Femur (tissue), 1 donor: ENCODE measurements at regions not wholly inside any gene's neighbourhood (a gene's known extent, or its start where the extent isn't known, plus 50 kb on each side); places are given as distances from the start of the nearest gene placed in this dataset.
"Not testable (repeated sequence)": the region's sequence is repeated elsewhere in the genome, so short reads cannot be mapped to it uniquely, and the experiment has no call there.

Source experiments
- DNase-seq: peaks from one replicate; pipeline ENCODE4 v3.0.0-alpha.2; 2017

- DNase-seq: no peak
Measured at GRCh38 chr3:104069114-104069513, 1297.6 kb upstream of the ALCAM start.

- DNase-seq: no peak
Measured at GRCh38 chr3:104070906-104071305, 1295.8 kb upstream of the ALCAM start.

DNA sequence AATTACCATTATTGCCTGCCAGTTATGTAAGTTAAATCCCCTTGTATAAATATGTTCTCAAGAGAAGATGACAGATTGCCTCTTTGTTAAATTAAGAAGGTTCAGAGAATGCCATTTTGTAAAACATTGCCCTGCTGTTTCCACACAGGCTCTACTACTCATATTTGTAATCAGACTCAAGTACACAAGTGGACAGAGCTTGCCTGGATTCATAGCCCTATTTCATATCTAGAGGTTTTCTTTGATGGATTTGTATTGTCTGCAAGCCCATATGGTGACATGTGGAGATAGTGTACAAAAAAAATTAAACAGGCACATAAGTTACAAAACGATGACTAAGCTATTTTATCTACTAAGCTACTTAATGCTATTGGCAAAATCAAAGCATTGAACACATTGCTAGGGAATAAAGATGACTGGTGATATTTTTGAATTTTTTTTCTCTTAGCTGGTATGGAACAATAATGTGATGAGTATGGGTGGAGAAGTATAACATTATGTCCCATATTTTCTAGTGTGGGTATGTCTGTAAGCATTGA is 1286.6 kb upstream of the ALCAM start:
- DNase-seq: no peak

GRCh38 chr3:104088738-104089137 is 1278.0 kb upstream of the ALCAM start:
- no peak for DNase-seq

DNA sequence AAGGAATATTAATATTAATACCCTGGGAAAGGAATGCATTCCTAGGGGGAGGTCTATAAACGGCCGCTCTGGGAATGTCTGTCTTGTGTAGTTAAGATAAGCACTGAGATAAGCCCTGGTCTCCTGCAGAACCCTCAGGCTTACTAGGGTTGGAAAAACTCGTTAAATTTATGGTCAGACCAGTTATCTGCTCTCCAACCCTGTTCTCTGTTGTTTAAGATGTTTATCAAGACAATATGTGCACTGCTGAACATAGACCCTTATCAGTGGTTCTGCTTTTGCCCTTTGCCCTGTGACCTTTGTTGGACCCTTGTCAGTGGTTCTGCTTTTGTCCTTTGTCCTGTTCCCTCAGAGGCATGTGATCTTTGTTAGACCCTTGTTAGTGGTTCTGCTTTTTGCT is 1276.7 kb upstream of the ALCAM start:
- DNase-seq: not testable (repeated sequence)

GRCh38 chr3:104101736-104102135 is 1265.0 kb upstream of the ALCAM start:
- DNase-seq: no peak

DNA sequence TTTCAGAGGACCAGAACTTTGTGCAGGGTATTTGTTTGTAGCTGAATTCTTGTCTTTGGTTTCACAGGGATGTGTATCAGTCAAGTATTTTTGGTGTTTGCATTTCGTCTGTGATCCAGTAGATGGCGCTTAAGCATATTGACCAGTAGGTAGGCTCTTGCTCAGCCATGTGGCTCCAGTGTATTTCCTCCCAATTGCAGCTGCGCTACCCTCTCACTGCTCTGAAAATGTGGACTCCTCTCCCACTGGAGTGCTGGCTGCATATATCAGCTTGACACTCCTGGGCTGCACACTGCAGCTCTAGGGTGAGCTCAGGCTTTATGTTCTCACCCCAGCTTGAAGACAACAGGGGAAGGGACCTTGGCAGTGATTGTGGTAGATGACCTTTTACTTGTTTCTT is 1264.3 kb upstream of the ALCAM start:
- peak; percentile 30 for DNase-seq

GRCh38 chr3:104106276-104106675 is 1260.4 kb upstream of the ALCAM start:
- no peak for DNase-seq

DNA sequence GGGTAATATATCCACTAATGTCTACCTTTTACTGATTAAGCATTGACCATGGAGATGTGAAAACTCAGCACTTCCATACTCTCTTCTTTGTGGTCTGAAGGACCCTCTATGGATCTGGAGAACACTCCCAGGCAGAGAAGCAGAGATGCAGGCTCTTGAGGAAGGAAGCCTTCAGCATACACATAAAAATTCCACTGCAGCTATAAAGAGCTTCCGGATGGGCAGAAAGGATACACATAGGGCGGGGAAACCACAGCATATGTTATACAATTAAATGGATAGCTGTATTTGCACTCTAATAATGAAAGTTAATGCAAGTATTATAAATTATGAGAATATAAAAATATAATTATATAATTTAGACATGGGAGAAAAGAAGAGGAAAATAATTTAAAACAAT is 1258.2 kb upstream of the ALCAM start:
- DNase-seq: no peak

DNA sequence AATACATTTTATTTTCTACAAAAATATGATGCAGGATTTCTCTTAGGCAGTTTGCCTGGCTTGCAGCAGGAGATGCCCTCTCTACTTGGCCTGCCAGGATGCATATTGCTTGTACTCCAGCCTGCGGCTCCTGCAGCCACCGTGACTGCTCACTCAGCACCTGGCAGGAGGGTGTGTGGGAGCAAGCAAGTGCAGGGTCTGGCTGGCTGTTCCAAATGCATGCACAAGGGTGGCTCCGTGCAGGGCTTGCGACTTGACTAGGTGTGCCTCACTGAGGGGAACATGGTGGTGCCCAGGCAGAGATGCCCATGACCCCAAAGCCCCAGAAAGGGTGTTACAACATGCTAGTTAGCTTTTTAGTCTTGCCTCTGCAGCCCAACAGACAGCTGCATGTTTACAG is 1240.2 kb upstream of the ALCAM start:
- DNase-seq: no peak

DNA sequence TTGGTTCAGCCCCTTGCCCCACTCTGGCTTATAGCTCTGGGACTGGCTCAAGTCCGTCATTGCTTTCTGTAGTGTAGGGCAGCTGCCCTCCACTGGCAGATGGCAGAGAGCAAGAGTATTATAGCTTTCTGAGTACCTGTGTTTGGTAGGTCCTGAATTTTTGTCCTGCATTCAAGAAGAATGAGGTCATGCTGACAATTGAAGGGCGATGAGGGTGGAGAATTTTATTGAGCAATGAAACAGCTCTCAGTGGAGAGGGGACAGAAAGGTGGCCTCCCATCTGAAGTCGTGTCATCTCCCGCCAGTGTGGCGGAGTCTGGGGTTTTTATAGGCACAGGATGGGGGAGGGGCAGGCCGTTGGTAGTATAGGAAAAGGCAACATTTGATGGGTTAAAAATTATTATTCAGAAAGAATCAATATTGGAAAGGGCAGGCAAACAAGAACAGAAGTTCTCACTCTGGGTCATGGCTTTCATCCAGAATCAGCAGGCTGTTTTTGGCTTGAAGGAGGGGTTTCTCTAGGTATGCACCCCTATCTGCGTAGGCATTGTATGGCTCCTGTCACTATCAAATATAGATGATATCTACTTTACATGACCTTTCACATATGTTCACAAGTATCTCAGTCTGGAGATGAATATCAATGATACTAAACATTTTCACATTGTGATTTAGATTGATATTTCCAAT is 1239.7 kb upstream of the ALCAM start:
- DNase-seq: no peak

DNA sequence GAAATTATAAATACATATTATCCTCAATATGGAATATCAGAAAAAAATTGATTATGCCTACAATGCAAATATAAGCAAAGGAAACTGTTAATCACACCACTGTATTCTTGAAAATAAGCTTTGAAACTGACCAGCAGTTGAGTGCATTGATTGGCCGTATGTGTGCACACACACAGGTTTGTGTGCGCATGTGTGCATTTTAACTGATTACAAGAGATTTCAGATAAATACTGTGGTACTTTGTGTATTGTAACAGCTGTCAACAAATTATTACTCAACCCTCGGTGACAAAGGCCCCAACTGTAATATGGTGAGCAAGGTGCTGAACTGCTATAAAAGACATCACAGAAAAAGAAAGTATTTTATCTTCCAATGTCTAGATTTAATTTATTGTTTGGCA is 1238.9 kb upstream of the ALCAM start:
- DNase-seq: no peak

DNA sequence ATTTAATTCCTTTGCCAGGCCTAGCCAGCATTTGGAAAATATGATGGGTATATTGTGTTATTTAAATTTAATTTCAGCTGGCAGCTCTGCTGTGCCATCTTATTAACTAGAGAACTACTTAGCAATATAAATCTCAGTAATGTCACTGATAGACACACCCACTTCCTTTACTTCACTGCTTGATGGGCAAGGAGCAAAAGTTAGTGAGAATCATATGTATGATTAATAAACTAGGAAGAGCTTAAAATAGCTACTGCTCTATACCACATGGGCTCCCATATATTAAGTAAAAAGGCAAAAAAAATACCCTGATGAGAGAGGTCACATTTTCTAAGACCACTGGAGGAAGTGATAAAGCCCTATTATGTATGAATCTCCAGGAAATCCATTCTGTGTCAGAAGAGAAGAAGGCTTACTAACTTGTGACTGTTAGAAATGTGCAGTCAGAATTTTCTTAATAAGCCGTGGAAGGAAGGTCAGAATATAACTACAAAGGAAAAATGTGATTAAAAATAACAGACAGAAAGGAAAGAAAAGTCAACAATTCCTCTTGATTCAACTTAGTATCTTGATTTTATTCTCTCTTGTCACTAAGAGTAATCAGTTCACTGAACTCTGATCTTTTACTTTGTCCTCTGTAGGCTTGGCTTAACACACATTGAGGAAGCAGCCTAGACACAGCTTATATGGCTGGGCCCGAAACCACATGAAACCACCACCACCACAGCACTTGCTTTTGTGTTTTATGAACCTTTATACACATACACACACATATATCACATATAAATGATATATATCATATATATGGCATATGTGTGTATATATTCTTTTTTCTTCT is 1233.9 kb upstream of the ALCAM start:
- no peak for DNase-seq

DNA sequence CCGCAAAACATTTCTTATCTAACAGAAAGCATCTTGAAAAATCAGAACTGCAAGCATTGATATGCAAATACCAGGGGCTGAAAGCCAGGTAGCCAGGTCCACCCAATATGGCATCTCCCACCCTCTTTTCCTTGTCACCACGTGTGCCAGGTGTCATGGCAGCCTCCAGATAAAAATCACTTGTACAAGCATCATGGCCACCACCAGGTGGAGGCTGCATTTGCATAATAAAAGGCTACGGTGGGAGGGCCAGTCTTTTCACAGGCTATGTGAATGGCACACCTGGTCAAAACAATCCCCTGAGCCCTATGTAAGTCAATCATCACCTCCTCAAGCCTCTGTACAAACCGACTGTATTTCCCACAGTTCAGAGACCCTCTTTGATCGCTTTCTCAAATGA is 1233.1 kb upstream of the ALCAM start:
- no peak for DNase-seq

GRCh38 chr3:104137116-104137515 is 1229.6 kb upstream of the ALCAM start:
- DNase-seq: no peak

DNA sequence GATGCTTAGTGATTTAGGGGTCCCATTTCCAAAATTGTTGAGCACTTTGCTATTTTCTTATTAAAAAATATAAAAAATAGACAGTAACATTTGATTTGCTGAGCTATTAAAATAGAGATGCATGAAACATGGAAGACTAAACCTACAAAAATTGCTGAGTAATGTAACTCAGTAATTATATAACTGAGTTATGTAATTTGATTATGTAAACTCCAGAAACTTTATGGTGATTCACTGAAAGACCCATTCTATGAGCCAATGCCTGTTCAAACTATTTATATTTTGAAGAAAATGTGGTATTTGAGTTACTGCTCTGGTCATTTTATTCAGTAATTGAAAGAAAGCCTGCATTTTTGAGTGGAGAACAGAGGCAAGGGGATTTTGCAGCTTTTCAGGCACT is 1221.5 kb upstream of the ALCAM start:
- no peak for DNase-seq

GRCh38 chr3:104149154-104149553 is 1217.6 kb upstream of the ALCAM start:
- no peak for DNase-seq

DNA sequence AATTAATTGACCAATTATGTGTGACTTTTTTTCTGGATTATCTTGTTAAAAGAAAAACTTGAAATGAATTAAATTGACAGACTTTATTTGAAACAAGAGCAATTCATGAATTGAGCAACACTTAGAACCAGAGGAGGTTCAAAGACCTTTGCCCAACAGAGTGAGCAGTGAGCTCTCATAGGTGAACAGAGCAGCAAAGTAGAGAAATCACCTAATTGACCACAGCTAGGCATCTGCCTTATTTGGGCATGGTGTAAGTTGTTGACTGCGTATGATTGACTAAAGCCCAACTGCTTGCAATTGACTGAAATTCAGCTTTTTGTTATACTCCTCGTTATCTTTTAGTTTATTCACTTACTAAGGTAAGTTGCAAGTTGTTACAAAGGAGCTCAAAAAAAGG is 1216.0 kb upstream of the ALCAM start:
- DNase-seq: no peak

DNA sequence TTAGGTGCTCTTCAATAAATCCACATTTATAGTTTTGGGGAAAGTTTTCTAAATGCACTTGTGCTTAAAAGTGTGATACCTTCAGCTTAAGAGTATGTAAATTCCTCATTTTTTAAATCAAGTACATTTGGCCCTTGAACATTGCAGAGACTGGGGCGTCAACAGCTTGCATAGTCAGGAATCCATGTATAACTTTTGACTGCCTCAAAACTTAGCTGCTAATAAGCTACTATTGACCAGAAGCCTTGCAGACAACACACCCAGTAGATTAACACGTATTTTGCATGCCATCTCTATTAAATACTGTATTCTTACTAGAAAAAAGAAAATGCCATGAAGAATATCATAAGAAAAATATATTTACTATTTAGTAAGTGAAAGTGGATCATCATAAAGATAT is 1211.8 kb upstream of the ALCAM start:
- DNase-seq: no peak

- no peak for DNase-seq
Measured at GRCh38 chr3:104165866-104166265, 1200.8 kb upstream of the ALCAM start.

DNA sequence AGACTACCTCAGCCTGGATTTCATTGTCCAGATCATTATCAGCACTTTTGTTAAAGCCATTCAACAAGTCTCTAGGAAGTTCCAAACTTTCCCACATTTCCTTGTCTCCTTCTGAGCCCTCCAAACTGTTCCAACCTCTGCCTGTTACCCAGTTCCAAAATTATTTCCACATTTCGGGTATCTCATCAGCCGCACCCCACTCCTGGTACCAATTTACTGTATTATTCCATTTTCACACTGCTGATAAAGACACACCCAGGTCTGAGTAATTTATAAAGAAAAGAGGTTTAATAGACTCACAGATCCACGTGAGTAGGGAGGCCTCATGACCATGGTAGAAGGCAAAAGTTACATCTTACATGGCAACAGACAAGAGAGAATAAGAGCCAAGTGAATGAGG is 1198.3 kb upstream of the ALCAM start:
- no peak for DNase-seq

DNA sequence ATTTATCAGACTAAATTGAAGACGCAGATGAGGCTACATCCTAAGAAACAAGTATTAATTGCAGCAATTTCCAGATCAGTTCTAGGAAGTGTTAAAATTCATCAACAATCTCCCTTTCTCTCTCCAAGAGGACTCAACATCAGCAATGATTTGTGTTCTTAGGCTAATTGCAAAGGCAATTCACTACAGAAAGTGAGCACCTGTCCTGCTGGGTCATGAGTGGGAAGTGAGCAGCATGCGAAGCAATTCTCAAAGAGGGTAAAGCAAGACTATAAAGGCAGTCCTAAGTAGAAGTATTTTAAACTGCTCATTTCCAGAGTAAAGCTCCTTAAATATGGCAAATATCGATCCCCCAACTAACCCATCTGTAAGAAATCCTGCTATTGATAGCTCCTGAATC is 1191.0 kb upstream of the ALCAM start:
- DNase-seq: no peak

DNA sequence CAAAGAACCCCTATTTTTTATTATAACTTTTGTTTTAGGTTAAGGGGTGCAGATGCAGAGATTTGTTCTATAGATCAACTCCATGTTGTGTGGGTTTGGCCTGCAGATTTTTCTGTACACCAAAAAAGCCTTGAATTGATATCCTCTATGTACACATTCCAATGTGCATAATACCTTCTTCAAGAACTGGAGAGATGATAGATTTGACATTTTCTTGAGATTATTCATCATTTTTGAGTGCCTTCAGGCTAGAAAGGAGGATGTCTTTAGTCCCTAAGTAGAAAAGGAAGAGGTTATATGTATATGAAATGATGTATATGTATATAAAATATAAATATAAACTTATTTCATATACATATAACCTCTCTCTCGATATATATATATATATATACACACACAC is 1190.0 kb upstream of the ALCAM start:
- no peak for DNase-seq

DNA sequence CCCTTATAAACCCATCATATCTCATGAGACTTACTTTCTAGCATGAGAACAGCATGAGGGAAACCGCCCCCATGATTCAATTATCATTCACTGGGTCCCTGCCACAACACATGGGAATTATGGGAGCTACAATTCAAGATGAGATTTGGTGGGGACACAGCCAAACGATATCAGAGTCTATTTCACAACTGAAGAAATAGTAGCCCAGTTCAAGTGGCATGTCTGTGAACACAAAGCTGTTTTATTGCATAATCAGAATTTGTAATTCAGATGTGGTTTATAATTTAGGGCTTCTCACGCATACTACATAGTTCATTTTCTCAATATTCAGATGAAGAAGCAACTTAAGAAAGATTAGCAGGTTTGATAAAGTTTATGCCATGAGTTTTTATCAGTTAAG is 1188.0 kb upstream of the ALCAM start:
- no peak for DNase-seq
